Endothelial cell of umbilical vein (primary cell): ENCODE measurements at regions not wholly inside any gene's neighbourhood (a gene's known extent, or its start where the extent isn't known, plus 50 kb on each side); places are given as distances from the start of the nearest gene placed in this dataset.

Experiments
- BruUV-seq: library from RNA; stranded (reverse); fragments of 400-500 nt; replicated peaks from 2 replicates; lab custom pipeline; 2021; lab: Mats Ljungman, UMichigan
- CTCF ChIA-PET: fragments of 300-600, 350-600 bp; sonication (Branson Sonifier 250); formaldehyde crosslinking; loops from one replicate; lab custom pipeline; 2021; ENCODE audit warnings: antibody characterized with exemption, inconsistent platforms; lab: Charles Lee
- POLR2A ChIA-PET: fragments of 300-600, 350-600 bp; sonication (Branson Sonifier 250); formaldehyde crosslinking; loops from one replicate; lab custom pipeline; 2021; ENCODE audit warnings: antibody characterized with exemption, inconsistent platforms; lab: Charles Lee
- DNase-seq: peaks from one replicate; pipeline ENCODE4 v3.0.0-alpha.2; 2011; ENCODE audit warnings: low read depth, low spot score
- FAIRE-seq: peaks from 2 replicates; lab custom pipeline; 2011; peaks lifted over from hg19 to GRCh38; lab: Jason Lieb, UNC
- H2AFZ ChIP-seq: 2 replicates; pipeline ENCODE4 v1.6.0; 2012; ENCODE audit warnings: low read depth, low read length, control low read depth, inconsistent platforms
- H3K27ac ChIP-seq: 2 replicates; pipeline ENCODE4 v1.5.1; 2011; ENCODE audit warnings: low read depth, mild to moderate bottlenecking, control low read depth, low read length, moderate library complexity; ENCODE audit not compliant: insufficient read depth
- H3K27me3 ChIP-seq, 2 experiments: 2 replicates each; pipeline versions ENCODE4 v1.6.0 to v1.6.1; 2011; ENCODE audit warnings: low read length in 2 of 2, mixed read lengths in 1 of 2; ENCODE audit not compliant: control insufficient read depth in 2 of 2, insufficient read depth in 2 of 2
- H3K36me3 ChIP-seq, 2 experiments: 2 replicates in 1 of 2; 3 replicates in 1 of 2; pipeline ENCODE4 v1.5.1; 2011; ENCODE audit warnings: low read length in 2 of 2, mild to moderate bottlenecking in 1 of 2, moderate library complexity in 1 of 2; ENCODE audit not compliant: control insufficient read depth in 2 of 2, insufficient read depth in 2 of 2; ENCODE audit errors: extremely low read depth in 1 of 2
- H3K4me1 ChIP-seq: 3 replicates; pipeline ENCODE4 v1.5.1; 2011; ENCODE audit warnings: mild to moderate bottlenecking, low read length; ENCODE audit not compliant: control insufficient read depth, insufficient read depth; ENCODE audit errors: extremely low read depth
- H3K4me2 ChIP-seq: 2 replicates; pipeline ENCODE4 v1.6.1; 2011; ENCODE audit warnings: low read length, control low read depth, mixed read lengths; ENCODE audit not compliant: insufficient read depth
- H3K4me3 ChIP-seq, 3 experiments: fragments of 200-600 bp in 1 of 3; sonication (generic), shearing (Covaris generic) in 1 of 3; replicated peaks in 1 of 3; 2 replicates each; pipeline ENCODE4 v1.5.1; 2011 to 2016; ENCODE audit warnings: control low read depth in 3 of 3, low read length in 3 of 3, mild to moderate bottlenecking in 2 of 3, inconsistent platforms in 1 of 3, low read depth in 1 of 3, moderate library complexity in 1 of 3; ENCODE audit not compliant: insufficient read depth in 1 of 3
- H3K79me2 ChIP-seq: 2 replicates; pipeline ENCODE4 v1.6.0; 2012; ENCODE audit warnings: low read length, inconsistent platforms; ENCODE audit not compliant: control insufficient read depth, insufficient read depth
- H3K9ac ChIP-seq: replicated peaks from 2 replicates; pipeline ENCODE3; 2011; ENCODE audit warnings: low read length, control low read depth; ENCODE audit not compliant: insufficient read depth; ENCODE audit errors: extremely low read depth
- H3K9me1 ChIP-seq: replicated peaks from 3 replicates; pipeline ENCODE4 v1.6.0; 2011; ENCODE audit warnings: mild to moderate bottlenecking, low read length; ENCODE audit not compliant: control insufficient read depth, insufficient read depth; ENCODE audit errors: extremely low read depth
- H3K9me3 ChIP-seq: replicated peaks from 2 replicates; pipeline ENCODE4 v1.5.1; 2012; ENCODE audit warnings: low read length, inconsistent platforms; ENCODE audit not compliant: control insufficient read depth, insufficient read depth
- H4K20me1 ChIP-seq: replicated peaks from 2 replicates; pipeline ENCODE3; 2011; ENCODE audit warnings: mild to moderate bottlenecking, low read length; ENCODE audit not compliant: control insufficient read depth, insufficient read depth; ENCODE audit errors: extremely low read depth
- EZH2 ChIP-seq: IDR thresholded peaks from 2 replicates; pipeline ENCODE4 v1.6.1; 2012; ENCODE audit warnings: borderline replicate concordance, low read depth, mild to moderate bottlenecking, moderate library complexity, low read length, inconsistent platforms; ENCODE audit not compliant: severe bottlenecking
- FOS ChIP-seq: IDR thresholded peaks from 2 replicates; pipeline ENCODE4 v1.6.1; 2011; ENCODE audit warnings: mild to moderate bottlenecking, low read length, moderate library complexity, borderline replicate concordance; ENCODE audit not compliant: insufficient read depth
- GATA2 ChIP-seq: IDR thresholded peaks from 2 replicates; pipeline ENCODE4 v1.7.0; 2011; ENCODE audit warnings: low read depth, mild to moderate bottlenecking, moderate library complexity, mixed read lengths, low read length; ENCODE audit not compliant: insufficient read length, insufficient read depth
- JUN ChIP-seq: IDR thresholded peaks from 2 replicates; pipeline ENCODE4 v1.6.1; 2011; ENCODE audit warnings: borderline replicate concordance, low read depth; ENCODE audit not compliant: insufficient read length, insufficient read depth
- MYC ChIP-seq: IDR thresholded peaks from one replicate; pipeline ENCODE4 v1.6.1; 2011; ENCODE audit warnings: mild to moderate bottlenecking, low read depth, low read length
- POLR2A ChIP-seq: IDR thresholded peaks from 2 replicates; pipeline ENCODE4 v1.6.1; 2012; ENCODE audit warnings: low read depth, mild to moderate bottlenecking, control low read depth, low read length
- POLR2AphosphoS5 ChIP-seq: IDR thresholded peaks from 2 replicates; pipeline ENCODE4 v1.6.1; 2012; ENCODE audit warnings: low read depth, mild to moderate bottlenecking, control low read depth, low read length, moderate library complexity; ENCODE audit not compliant: insufficient read depth
- dilution Hi-C: fragments of 300-500 bp; cut with MboI; formaldehyde crosslinking; loops from one replicate; pipeline ENCODE4 v1.15.0; 2019; ENCODE audit warnings: low sequenced_read_pairs; ENCODE audit not compliant: extremely low pct_ligation_motif_present
- intact Hi-C: fragments of 100-400 bp; cut with micrococcal nuclease; formaldehyde crosslinking; loops from one replicate; pipeline ENCODE4 v1.10.0; 2022
- TF ChIP-seq, protein P1 (sequence below): IDR thresholded peaks from 2 replicates; pipeline ENCODE4 v1.6.1; 2011; ENCODE audit not compliant: insufficient read depth, insufficient read length
- TF ChIP-seq, protein P2 (sequence below), 2 donors: IDR thresholded peaks; 1 replicate in 1 of 2; 2 replicates in 1 of 2; pipeline ENCODE4 v1.5.1; 2011; ENCODE audit warnings: low read length in 2 of 2, mild to moderate bottlenecking in 2 of 2, moderate library complexity in 2 of 2, control low read depth in 1 of 2, inconsistent platforms in 1 of 2, low read depth in 1 of 2; ENCODE audit not compliant: insufficient read depth in 1 of 2; ENCODE audit errors: extremely low read depth in 1 of 2

DNA sequence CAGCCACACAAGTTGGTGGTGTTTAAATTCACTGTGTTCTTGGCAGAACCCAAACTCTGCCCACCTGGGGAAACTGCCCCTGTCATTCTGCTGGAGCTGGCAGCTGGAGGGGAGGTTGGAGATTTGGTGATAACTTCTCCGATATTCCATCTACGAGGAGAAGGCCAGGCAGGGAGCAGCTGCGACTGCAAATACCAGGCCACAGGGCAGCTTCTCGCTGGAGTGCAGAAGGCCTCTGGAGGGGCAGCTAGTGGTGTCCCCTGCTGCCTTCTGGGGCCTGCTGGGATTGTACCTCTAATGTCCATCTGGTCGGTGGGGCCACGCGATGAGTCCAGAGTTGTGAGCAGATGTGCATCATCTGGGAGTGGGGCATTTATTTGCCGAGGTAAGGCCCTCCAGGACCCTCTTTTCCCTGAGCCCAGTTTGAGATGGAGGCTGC lies 98.9 kb downstream of the ACKR3 start:
- no peak overlapping the region for H3K9ac ChIP-seq
- no peaks in the 10 kb centered on the region for H3K9me3 ChIP-seq
- H3K27me3 ChIP-seq, result no peaks in the 10 kb centered on the region
- TF ChIP-seq, protein P1, sequence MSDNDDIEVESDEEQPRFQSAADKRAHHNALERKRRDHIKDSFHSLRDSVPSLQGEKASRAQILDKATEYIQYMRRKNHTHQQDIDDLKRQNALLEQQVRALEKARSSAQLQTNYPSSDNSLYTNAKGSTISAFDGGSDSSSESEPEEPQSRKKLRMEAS, result no peak
- TF ChIP-seq MYC (no peak), EZH2 (no peak), FOS (no peak), POLR2A (no peak), GATA2 (no peak), POLR2AphosphoS5 (no peak), JUN (no peak)
- TF ChIP-seq, protein P2, sequence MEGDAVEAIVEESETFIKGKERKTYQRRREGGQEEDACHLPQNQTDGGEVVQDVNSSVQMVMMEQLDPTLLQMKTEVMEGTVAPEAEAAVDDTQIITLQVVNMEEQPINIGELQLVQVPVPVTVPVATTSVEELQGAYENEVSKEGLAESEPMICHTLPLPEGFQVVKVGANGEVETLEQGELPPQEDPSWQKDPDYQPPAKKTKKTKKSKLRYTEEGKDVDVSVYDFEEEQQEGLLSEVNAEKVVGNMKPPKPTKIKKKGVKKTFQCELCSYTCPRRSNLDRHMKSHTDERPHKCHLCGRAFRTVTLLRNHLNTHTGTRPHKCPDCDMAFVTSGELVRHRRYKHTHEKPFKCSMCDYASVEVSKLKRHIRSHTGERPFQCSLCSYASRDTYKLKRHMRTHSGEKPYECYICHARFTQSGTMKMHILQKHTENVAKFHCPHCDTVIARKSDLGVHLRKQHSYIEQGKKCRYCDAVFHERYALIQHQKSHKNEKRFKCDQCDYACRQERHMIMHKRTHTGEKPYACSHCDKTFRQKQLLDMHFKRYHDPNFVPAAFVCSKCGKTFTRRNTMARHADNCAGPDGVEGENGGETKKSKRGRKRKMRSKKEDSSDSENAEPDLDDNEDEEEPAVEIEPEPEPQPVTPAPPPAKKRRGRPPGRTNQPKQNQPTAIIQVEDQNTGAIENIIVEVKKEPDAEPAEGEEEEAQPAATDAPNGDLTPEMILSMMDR (IDR thresholded peaks at IDR 0.05; ENCODE audit: extremely low read depth in 1 of 2, insufficient read depth in 1 of 2, low read depth in 1 of 2, low read length in 2 of 2), result no peak
- H3K4me2 ChIP-seq, result no peak overlapping the region
- H2AFZ ChIP-seq, result no peak overlapping the region
- H3K4me1 ChIP-seq, result no peaks in the 10 kb centered on the region
- no TSS peak for BruUV-seq
- no peaks in the 10 kb centered on the region for H4K20me1 ChIP-seq
- no peak for DNase-seq
- no peaks in the 10 kb centered on the region for H3K9me1 ChIP-seq
- ChIA-PET CTCF (no interaction called here), POLR2A (no interaction called here)
- no peak overlapping the region for H3K4me3 ChIP-seq
- H3K27ac ChIP-seq, result no peak overlapping the region
- H3K36me3 ChIP-seq, result no peaks in the 10 kb centered on the region
- intact Hi-C loops (no loop called here), dilution Hi-C loops (no loop called here)
- H3K79me2 ChIP-seq, result no peaks in the 10 kb centered on the region
- FAIRE-seq, result no peak
